HCT116 (cell line): ENCODE measurements at regions not wholly inside any gene's neighbourhood (a gene's known extent, or its start where the extent isn't known, plus 50 kb on each side); places are given as distances from the start of the nearest gene placed in this dataset.

Experiments used
- ATAC-seq: fragments of 200-7000 bp; cut with Tn5 transposase; 2 replicates; pipeline ENCODE4 v1.9.1; 2020; ENCODE audit warnings: mild to moderate bottlenecking, moderate library complexity
- BruUV-seq: library from RNA; stranded (reverse); fragments of 400-500 nt; replicated peaks from 2 replicates; lab custom pipeline; 2021; lab: Mats Ljungman, UMichigan
- CTCF ChIA-PET: fragments of 300-600 bp; sonication (Branson Sonifier 250); formaldehyde crosslinking; loops from one replicate; lab custom pipeline; 2021; ENCODE audit warnings: antibody characterized with exemption; lab: Charles Lee
- POLR2A ChIA-PET: fragments of 300-600, 350-600 bp; sonication (Branson Sonifier 250); formaldehyde crosslinking; loops from one replicate; lab custom pipeline; 2021; ENCODE audit warnings: antibody characterized with exemption; lab: Charles Lee
- RAD21 ChIA-PET, 2 experiments: fragments of 300-600 bp; sonication (Branson Sonifier 250); formaldehyde crosslinking; loops; one replicate each; lab custom pipeline; 2023; ENCODE audit warnings: low total read pairs in 2 of 2; ENCODE audit not compliant: uncharacterized antibody in 2 of 2, unreplicated experiment in 2 of 2, low non-redundant PET in 1 of 2; lab: Charles Lee
- DNase-seq: peaks from one replicate; pipeline ENCODE4 v3.0.0-alpha.2; 2010; ENCODE audit warnings: low read depth, low spot score
- H2AFZ ChIP-seq: fragments of 200-600 bp; shearing (Covaris generic), sonication (generic); 2 replicates; pipeline ENCODE4 v1.6.1; 2017; ENCODE audit warnings: low read depth, mixed run types, mixed read lengths, antibody characterized with exemption, low read length; ENCODE audit not compliant: poor library complexity, severe bottlenecking
- H3K27ac ChIP-seq: 2 replicates; pipeline ENCODE4 v1.5.1; 2012; ENCODE audit warnings: low read depth, low read length
- H3K27me3 ChIP-seq: fragments of 200-600 bp; sonication (generic); 2 replicates; pipeline ENCODE4 v1.6.1; 2016; ENCODE audit warnings: mixed run types, low read length, mixed read lengths; ENCODE audit not compliant: insufficient read depth
- H3K36me3 ChIP-seq, 2 experiments: fragments of 200-500 bp in 1 of 2; fragments of 200-600 bp in 1 of 2; sonication (Bioruptor generic) in 1 of 2; sonication (generic) in 1 of 2; 2 replicates each; pipeline versions ENCODE4 v1.5.1 to v1.6.1; 2014 to 2016; ENCODE audit warnings: low read length in 2 of 2, inconsistent platforms in 1 of 2, mixed read lengths in 1 of 2, mixed run types in 1 of 2; ENCODE audit not compliant: insufficient read depth in 2 of 2, control insufficient read depth in 1 of 2
- H3K4me1 ChIP-seq, 2 experiments: fragments of 200-600 bp in 1 of 2; sonication (generic) in 1 of 2; 2 replicates each; pipeline versions ENCODE4 v1.5.1 to v1.6.1; 2012 to 2017; ENCODE audit warnings: low read length in 2 of 2, inconsistent platforms in 1 of 2, mild to moderate bottlenecking in 1 of 2, mixed read lengths in 1 of 2, mixed run types in 1 of 2, moderate library complexity in 1 of 2; ENCODE audit not compliant: insufficient read depth in 2 of 2, control insufficient read depth in 1 of 2
- H3K4me2 ChIP-seq: fragments of 200-600 bp; sonication (generic); 2 replicates; pipeline ENCODE4 v1.6.1; 2017; ENCODE audit warnings: mixed run types, low read length, mixed read lengths
- H3K4me3 ChIP-seq, 2 experiments: fragments of 200-600 bp in 1 of 2; sonication (generic) in 1 of 2; replicated peaks in 1 of 2; 2 replicates each; pipeline ENCODE4 v1.5.1; 2011 to 2016; ENCODE audit warnings: low read length in 2 of 2, control low read depth in 1 of 2, low read depth in 1 of 2, mild to moderate bottlenecking in 1 of 2, mixed read lengths in 1 of 2, mixed run types in 1 of 2
- H3K79me2 ChIP-seq: fragments of 200-600 bp; sonication (generic); 2 replicates; pipeline ENCODE4 v1.6.1; 2017; ENCODE audit warnings: mild to moderate bottlenecking, mixed run types, low read length, moderate library complexity, mixed read lengths; ENCODE audit not compliant: insufficient read depth
- H3K9ac ChIP-seq: fragments of 200-600 bp; sonication (generic); 2 replicates; pipeline ENCODE4 v1.6.1; 2016; ENCODE audit warnings: low read length, mixed read lengths
- H3K9me2 ChIP-seq: fragments of 200-600 bp; sonication (generic), shearing (Covaris generic); 2 replicates; pipeline ENCODE4 v1.6.1; 2017; ENCODE audit warnings: mixed run types, mild to moderate bottlenecking, moderate library complexity; ENCODE audit not compliant: insufficient read depth
- H3K9me3 ChIP-seq, 2 experiments: fragments of 200-500 bp in 1 of 2; fragments of 200-600 bp in 1 of 2; sonication (Bioruptor generic) in 1 of 2; sonication (generic) in 1 of 2; 2 replicates each; pipeline ENCODE4 v1.6.1; 2014 to 2017; ENCODE audit warnings: low read length in 2 of 2, mixed read lengths in 2 of 2, inconsistent platforms in 1 of 2, low read depth in 1 of 2, mild to moderate bottlenecking in 1 of 2, mixed run types in 1 of 2, moderate library complexity in 1 of 2; ENCODE audit not compliant: control insufficient read depth in 1 of 2, insufficient read depth in 1 of 2
- H4K20me1 ChIP-seq: fragments of 200-600 bp; sonication (generic), shearing (Covaris generic); 2 replicates; pipeline ENCODE4 v1.6.1; 2017; ENCODE audit warnings: mixed run types, mild to moderate bottlenecking, moderate library complexity; ENCODE audit not compliant: insufficient read depth
- CBX3 ChIP-seq: IDR thresholded peaks from 2 replicates; pipeline ENCODE4 v1.6.1; 2012; ENCODE audit warnings: low read depth
- CEBPB ChIP-seq: IDR thresholded peaks from 2 replicates; pipeline ENCODE4 v1.6.1; 2012; ENCODE audit warnings: low read depth
- CTCF ChIP-seq, 3 experiments: fragments of 200-600 bp in 1 of 3; sonication (generic) in 1 of 3; IDR thresholded peaks in 2 of 3; conservative IDR thresholded peaks in 1 of 3; 2 replicates each; pipeline ENCODE4 v1.5.1; 2012 to 2017; ENCODE audit warnings: low read depth in 2 of 3, low read length in 2 of 3, antibody characterized with exemption in 1 of 3, borderline replicate concordance in 1 of 3, control low read depth in 1 of 3, mild to moderate bottlenecking in 1 of 3, mixed read lengths in 1 of 3, mixed run types in 1 of 3, moderate library complexity in 1 of 3; ENCODE audit not compliant: insufficient read depth in 1 of 3
- EGR1 ChIP-seq: IDR thresholded peaks from 2 replicates; pipeline ENCODE4 v1.6.1; 2012; ENCODE audit warnings: low read depth
- EZH2 ChIP-seq: fragments of 200-600 bp; sonication (generic); IDR thresholded peaks from 2 replicates; pipeline ENCODE4 v1.6.1; 2017; ENCODE audit warnings: antibody characterized with exemption, mixed run types
- EZH2phosphoT487 ChIP-seq: fragments of 200-600 bp; IDR thresholded peaks from 2 replicates; pipeline ENCODE4 v1.6.1; 2018; ENCODE audit warnings: antibody characterized with exemption, borderline replicate concordance
- JUND ChIP-seq: IDR thresholded peaks from 2 replicates; pipeline ENCODE4 v1.6.1; 2012
- POLR2A ChIP-seq: IDR thresholded peaks from 2 replicates; pipeline ENCODE4 v1.7.0; 2011; ENCODE audit warnings: borderline replicate concordance; ENCODE audit not compliant: insufficient read depth, insufficient read length; ENCODE audit errors: extremely low read depth
- POLR2AphosphoS5 ChIP-seq: IDR thresholded peaks from 2 replicates; pipeline ENCODE4 v1.6.1; 2011; ENCODE audit warnings: mild to moderate bottlenecking, low read depth, low read length, moderate library complexity
- SP1 ChIP-seq: IDR thresholded peaks from 2 replicates; pipeline ENCODE4 v1.6.1; 2012; ENCODE audit warnings: low read depth
- YY1 ChIP-seq: IDR thresholded peaks from 2 replicates; pipeline ENCODE4 v1.6.1; 2011; ENCODE audit warnings: low read length, low read depth, moderate library complexity, mild to moderate bottlenecking; ENCODE audit not compliant: insufficient replicate concordance; ENCODE audit errors: extremely low read depth
- ZBTB33 ChIP-seq: IDR thresholded peaks from 2 replicates; pipeline ENCODE4 v1.6.1; 2011; ENCODE audit warnings: mild to moderate bottlenecking, low read length, moderate library complexity; ENCODE audit not compliant: insufficient replicate concordance; ENCODE audit errors: extremely low read depth
- ZFX ChIP-seq: fragments of 450-650 bp; IDR thresholded peaks from 2 replicates; pipeline ENCODE4 v1.6.1; 2017
- intact Hi-C: fragments of 100-400 bp; cut with micrococcal nuclease; formaldehyde crosslinking; loops from 2 replicates; pipeline ENCODE4 v1.10.0; 2022
- TF ChIP-seq, protein P1 (sequence below): IDR thresholded peaks from 2 replicates; pipeline ENCODE4 v1.6.1; 2012
- TF ChIP-seq, protein P2 (sequence below): IDR thresholded peaks from 2 replicates; pipeline ENCODE4 v1.6.1; 2012

DNA sequence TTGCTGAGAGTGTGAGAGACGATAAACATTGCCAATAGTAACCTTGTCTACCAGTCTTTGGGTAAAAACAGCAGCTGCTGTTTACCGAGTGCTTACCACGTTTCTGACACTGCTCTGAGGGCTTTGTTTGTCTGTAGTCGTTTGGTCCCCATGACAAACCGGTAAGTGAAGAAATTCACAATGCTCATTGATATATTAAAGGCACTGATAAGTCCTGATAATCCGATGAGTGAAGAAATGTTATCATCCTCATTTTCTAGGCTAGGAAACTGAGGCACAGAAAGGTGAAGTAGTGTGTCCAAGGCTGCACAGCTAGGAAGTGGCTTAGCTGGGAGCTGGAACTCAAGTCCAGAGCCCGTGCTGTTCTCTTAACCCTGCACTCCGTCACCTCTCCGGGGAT lies 138.6 kb downstream of the SCARB1 start:
- no TSS peak for BruUV-seq
- H3K4me3 ChIP-seq: no peak overlapping the region
- H3K79me2 ChIP-seq: no peaks in the 10 kb centered on the region
- H3K4me1 ChIP-seq: peaks cover 20 to 29% of the 10 kb centered on the region in 2 experiments
- DNase-seq (no peak), ATAC-seq (no peak)
- ChIA-PET CTCF (no interaction called here), RAD21 (no interaction called here), POLR2A (no interaction called here)
- H3K9me2 ChIP-seq: no peaks in the 10 kb centered on the region
- no peaks in the 10 kb centered on the region for H4K20me1 ChIP-seq
- intact Hi-C loops: loop anchor here (5.0 kb wide), 1 partner anchor 158 kb away; the partner anchor contains the start of gene NCOR2
- H3K9ac ChIP-seq: no peak overlapping the region
- H3K9me3 ChIP-seq: no peaks in the 10 kb centered on the region
- H3K4me2 ChIP-seq: no peak overlapping the region
- no peaks in the 10 kb centered on the region for H3K27me3 ChIP-seq
- no peak overlapping the region for H3K27ac ChIP-seq
- TF ChIP-seq EZH2phosphoT487 (no peak), JUND (no peak), CBX3 (no peak), POLR2AphosphoS5 (no peak), CEBPB (no peak), POLR2A (no peak), YY1 (no peak), CTCF (IDR thresholded peaks at IDR 0.05 in 2 of 3, conservative IDR thresholded peaks at IDR 0.05 in 1 of 3; ENCODE audit: borderline replicate concordance in 1 of 3, insufficient read depth in 1 of 3, low read depth in 2 of 3, low read length in 2 of 3) (no peak), ZBTB33 (no peak), ZFX (no peak), EGR1 (no peak), SP1 (no peak), EZH2 (no peak)
- TF ChIP-seq, protein P1, sequence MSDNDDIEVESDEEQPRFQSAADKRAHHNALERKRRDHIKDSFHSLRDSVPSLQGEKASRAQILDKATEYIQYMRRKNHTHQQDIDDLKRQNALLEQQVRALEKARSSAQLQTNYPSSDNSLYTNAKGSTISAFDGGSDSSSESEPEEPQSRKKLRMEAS: no peak
- TF ChIP-seq, protein P2, sequence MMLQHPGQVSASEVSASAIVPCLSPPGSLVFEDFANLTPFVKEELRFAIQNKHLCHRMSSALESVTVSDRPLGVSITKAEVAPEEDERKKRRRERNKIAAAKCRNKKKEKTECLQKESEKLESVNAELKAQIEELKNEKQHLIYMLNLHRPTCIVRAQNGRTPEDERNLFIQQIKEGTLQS: no peak
- no peaks in the 10 kb centered on the region for H3K36me3 ChIP-seq
- no peak overlapping the region for H2AFZ ChIP-seq
